Neural cell (in vitro differentiated cells): ENCODE measurements at regions not wholly inside any gene's neighbourhood (a gene's known extent, or its start where the extent isn't known, plus 50 kb on each side); places are given as distances from the start of the nearest gene placed in this dataset.

Experiments
- H2AFZ ChIP-seq: fragments of 200-600, 300-800 bp; sonication (generic), shearing (Covaris generic); 2 replicates; pipeline ENCODE4 v1.6.0; 2014; ENCODE audit warnings: low read depth, mild to moderate bottlenecking, antibody characterized with exemption, low read length, moderate library complexity
- H3F3A ChIP-seq: fragments of 200-600 bp; shearing (Covaris generic); 2 replicates; pipeline ENCODE4 v1.6.1; 2016; ENCODE audit warnings: mild to moderate bottlenecking, moderate library complexity, mixed read lengths, antibody characterized with exemption, low read length; ENCODE audit not compliant: insufficient read depth, poor library complexity, severe bottlenecking
- H3K27ac ChIP-seq: fragments of 200-600, 300-800 bp; sonication (generic), shearing (Covaris generic); 2 replicates; pipeline ENCODE4 v1.5.1; 2014; ENCODE audit warnings: mild to moderate bottlenecking, low read length, moderate library complexity
- H3K27me3 ChIP-seq: fragments of 300-800, 200-600 bp; sonication (generic), shearing (Covaris generic); 2 replicates; pipeline ENCODE4 v1.6.0; 2014; ENCODE audit warnings: mild to moderate bottlenecking, low read depth, low read length, moderate library complexity; ENCODE audit not compliant: insufficient read depth
- H3K36me3 ChIP-seq: fragments of 300-800, 200-600 bp; sonication (generic), shearing (Covaris generic); 2 replicates; pipeline ENCODE4 v1.5.1; 2014; ENCODE audit warnings: mild to moderate bottlenecking, antibody characterized with exemption, low read length, moderate library complexity; ENCODE audit not compliant: insufficient read depth
- H3K4me2 ChIP-seq: fragments of 300-800, 200-600 bp; sonication (generic), shearing (Covaris generic); 2 replicates; pipeline ENCODE4 v1.6.0; 2014; ENCODE audit warnings: mild to moderate bottlenecking, low read length
- H3K4me3 ChIP-seq: fragments of 300-800, 200-600 bp; sonication (generic), shearing (Covaris generic); 2 replicates; pipeline ENCODE4 v1.5.1; 2014; ENCODE audit warnings: mild to moderate bottlenecking, low read length, moderate library complexity
- H3K79me2 ChIP-seq: fragments of 200-600 bp; shearing (Covaris generic); replicated peaks from 2 replicates; pipeline ENCODE4 v1.6.0; 2014; ENCODE audit warnings: mild to moderate bottlenecking, low read length, moderate library complexity; ENCODE audit not compliant: insufficient read depth
- H3K9ac ChIP-seq: fragments of 300-800, 200-600 bp; sonication (generic), shearing (Covaris generic); 2 replicates; pipeline ENCODE4 v1.6.1; 2016; ENCODE audit warnings: mild to moderate bottlenecking, low read length, mixed read lengths
- H3K9me2 ChIP-seq: fragments of 200-600 bp; shearing (Covaris generic); 2 replicates; pipeline ENCODE4 v1.6.1; 2016; ENCODE audit warnings: mild to moderate bottlenecking, low read length, mixed read lengths; ENCODE audit not compliant: insufficient read depth
- H3K9me3 ChIP-seq: fragments of 200-600, 300-800 bp; sonication (generic), shearing (Covaris generic); 2 replicates; pipeline ENCODE4 v1.6.1; 2016; ENCODE audit warnings: mild to moderate bottlenecking, mixed run types, low read length, moderate library complexity, mixed read lengths
- H4K20me1 ChIP-seq: fragments of 200-600 bp; shearing (Covaris generic); 2 replicates; pipeline ENCODE4 v1.6.1; 2016; ENCODE audit warnings: mild to moderate bottlenecking, mixed run types; ENCODE audit not compliant: insufficient read depth
- CTCF ChIP-seq: fragments of 450-650 bp; IDR thresholded peaks from 2 replicates; pipeline ENCODE4 v1.5.1; 2014; ENCODE audit warnings: antibody characterized with exemption, mild to moderate bottlenecking, moderate library complexity; ENCODE audit not compliant: poor library complexity, severe bottlenecking
- EP300 ChIP-seq: fragments of 450-650 bp; conservative IDR thresholded peaks from 2 replicates; pipeline ENCODE4 v1.6.1; 2014; ENCODE audit warnings: antibody characterized with exemption, mild to moderate bottlenecking, moderate library complexity; ENCODE audit not compliant: poor library complexity, severe bottlenecking
- EZH2 ChIP-seq: fragments of 200-600, 300-800 bp; shearing (Covaris generic), sonication (generic); IDR thresholded peaks from 2 replicates; pipeline ENCODE4 v1.6.1; 2014; ENCODE audit warnings: antibody characterized with exemption, low read length, borderline replicate concordance, mild to moderate bottlenecking; ENCODE audit not compliant: insufficient read depth, poor library complexity, severe bottlenecking
- MXI1 ChIP-seq: fragments of 450-650 bp; conservative IDR thresholded peaks from 2 replicates; pipeline ENCODE4 v1.6.1; 2014; ENCODE audit warnings: antibody characterized with exemption, mild to moderate bottlenecking; ENCODE audit not compliant: poor library complexity, severe bottlenecking
- POLR2AphosphoS5 ChIP-seq: IDR thresholded peaks from 2 replicates; pipeline ENCODE4 v1.6.1; 2012
- RAD21 ChIP-seq: fragments of 450-650 bp; conservative IDR thresholded peaks from 2 replicates; pipeline ENCODE4 v1.6.1; 2014; ENCODE audit warnings: antibody characterized with exemption, mild to moderate bottlenecking, moderate library complexity
- REST ChIP-seq: IDR thresholded peaks from 2 replicates; pipeline ENCODE4 v1.6.1; 2012; ENCODE audit warnings: borderline replicate concordance
- SMC3 ChIP-seq: fragments of 450-650 bp; conservative IDR thresholded peaks from 2 replicates; pipeline ENCODE4 v1.6.1; 2014; ENCODE audit warnings: antibody characterized with exemption, mild to moderate bottlenecking, moderate library complexity; ENCODE audit not compliant: poor library complexity
- TAF1 ChIP-seq: IDR thresholded peaks from 2 replicates; pipeline ENCODE4 v1.6.1; 2012; ENCODE audit warnings: low read depth

DNA sequence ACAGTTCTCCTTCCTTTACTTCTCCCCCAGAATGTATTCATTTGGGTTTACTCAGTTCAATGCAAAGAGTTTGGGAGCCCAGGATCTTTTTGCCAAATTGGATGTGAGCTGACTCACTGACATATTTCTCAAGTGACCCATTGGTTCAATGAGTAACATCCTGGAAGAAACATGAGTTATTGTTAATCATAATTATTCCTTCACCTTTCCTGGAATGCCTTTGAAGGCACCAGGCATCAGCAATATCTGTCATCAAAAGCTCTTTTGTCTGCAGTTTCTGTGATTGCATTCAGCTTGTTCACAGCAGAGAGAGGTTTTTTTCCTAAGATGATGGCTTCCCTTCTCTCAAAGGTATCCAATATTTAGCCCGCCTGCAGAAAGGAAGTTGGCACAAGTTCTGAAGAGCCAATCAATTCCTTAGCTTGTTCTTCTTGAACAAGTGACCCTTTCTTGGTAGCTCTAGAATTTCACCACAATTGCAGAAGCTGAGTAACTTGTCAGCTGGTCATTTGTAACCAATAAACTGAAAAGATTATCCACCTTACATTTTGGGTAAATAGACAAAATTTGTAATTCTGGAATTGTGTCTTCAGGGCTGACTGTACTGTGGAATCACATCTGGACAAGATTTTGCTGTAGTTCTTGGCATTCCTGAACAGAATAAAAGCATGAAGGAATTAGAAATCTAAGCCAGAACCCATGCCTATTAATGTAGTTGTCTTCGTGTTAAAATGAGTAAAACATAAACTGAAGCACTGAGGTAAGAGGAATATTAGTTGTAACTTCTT is 72.2 kb upstream of the TMEM17 start:
- no peaks in the 10 kb centered on the region for H3K36me3 ChIP-seq
- H3K79me2 ChIP-seq, result no peaks in the 10 kb centered on the region
- H2AFZ ChIP-seq, result no peak overlapping the region
- no peaks in the 10 kb centered on the region for H3F3A ChIP-seq
- no peak overlapping the region for H3K27ac ChIP-seq
- H3K9me2 ChIP-seq, result no peaks in the 10 kb centered on the region
- no peaks in the 10 kb centered on the region for H4K20me1 ChIP-seq
- no peak for TF ChIP-seq CTCF
- TF ChIP-seq EZH2, result no peak
- peak; percentile 18 for TF ChIP-seq REST
- no peak overlapping the region for H3K9ac ChIP-seq
- H3K4me2 ChIP-seq, result no peak overlapping the region
- no peak overlapping the region for H3K4me3 ChIP-seq
- no peaks in the 10 kb centered on the region for H3K9me3 ChIP-seq
- no peaks in the 10 kb centered on the region for H3K27me3 ChIP-seq

GRCh38 chr2:62576276-62576939 is 70.4 kb upstream of the TMEM17 start:
- Histone ChIP-seq H3K27ac (no peak overlapping the region), H3K4me2 (no peak overlapping the region), H3K79me2 (no peaks in the 10 kb centered on the region), H3K9me3 (no peaks in the 10 kb centered on the region), H3K9ac (no peak overlapping the region), H3K36me3 (no peaks in the 10 kb centered on the region), H3K9me2 (no peaks in the 10 kb centered on the region), H3K27me3 (no peaks in the 10 kb centered on the region), H2AFZ (no peak overlapping the region), H3F3A (no peaks in the 10 kb centered on the region), H4K20me1 (no peaks in the 10 kb centered on the region), H3K4me3 (no peak overlapping the region)
- no peak for TF ChIP-seq CTCF
- TF ChIP-seq SMC3, result no peak
- TF ChIP-seq TAF1, result no peak
- no peak for TF ChIP-seq POLR2AphosphoS5
- TF ChIP-seq RAD21, result no peak
- TF ChIP-seq EP300, result no peak
- no peak for TF ChIP-seq MXI1
- TF ChIP-seq EZH2, result no peak
- TF ChIP-seq REST, result no peak
